ENCODE measurements at regions not wholly inside any gene's neighbourhood (a gene's known extent, or its start where the extent isn't known, plus 50 kb on each side); places are given as distances from the start of the nearest gene placed in this dataset.

- Histone ChIP-seq H3K27ac (ENCODE audit: low read length) (no peak overlapping the region), H3K9me3 (ENCODE audit: control insufficient read depth, insufficient read depth, low read length) (no peaks in the 10 kb centered on the region), H3K27me3 (ENCODE audit: control insufficient read depth, insufficient read depth, low read length) (no peaks in the 10 kb centered on the region), H3K4me1 (ENCODE audit: control insufficient read depth, insufficient read depth, low read length) (no peaks in the 10 kb centered on the region; the same call in 1 of the 2 replicates), H3K36me3 (ENCODE audit: control insufficient read depth, insufficient read depth, low read length) (no peaks in the 10 kb centered on the region), H3K4me3 (ENCODE audit: low read length) (no peak overlapping the region)
- no CpG with 5 or more reads among the region's 1 CpG for WGBS (ENCODE audit: insufficient coverage, insufficient read length)
- no peak for DNase-seq (ENCODE audit: low read depth, low spot score)
Observed at GRCh38 chr19:29321116-29321515, 108.2 kb upstream of the UQCRFS1 start.

GRCh38 chr19:29323021-29323430 lies 110.1 kb upstream of the UQCRFS1 start:
- no peak overlapping the region for H3K27ac ChIP-seq (ENCODE audit: low read length)
- H3K4me3 ChIP-seq (ENCODE audit: low read length), result no peak overlapping the region
- no peaks in the 10 kb centered on the region for H3K36me3 ChIP-seq (ENCODE audit: control insufficient read depth, insufficient read depth, low read length)
- H3K9me3 ChIP-seq (ENCODE audit: control insufficient read depth, insufficient read depth, low read length), result no peaks in the 10 kb centered on the region
- no peak for DNase-seq (ENCODE audit: low read depth, low spot score)
- WGBS (ENCODE audit: insufficient coverage, insufficient read length), result no CpG with 5 or more reads among the region's 9 CpGs
- H3K4me1 ChIP-seq (ENCODE audit: control insufficient read depth, insufficient read depth, low read length), result peaks cover 2% of the 10 kb centered on the region; the same call in 1 of the 2 replicates
- no peaks in the 10 kb centered on the region for H3K27me3 ChIP-seq (ENCODE audit: control insufficient read depth, insufficient read depth, low read length)

DNA sequence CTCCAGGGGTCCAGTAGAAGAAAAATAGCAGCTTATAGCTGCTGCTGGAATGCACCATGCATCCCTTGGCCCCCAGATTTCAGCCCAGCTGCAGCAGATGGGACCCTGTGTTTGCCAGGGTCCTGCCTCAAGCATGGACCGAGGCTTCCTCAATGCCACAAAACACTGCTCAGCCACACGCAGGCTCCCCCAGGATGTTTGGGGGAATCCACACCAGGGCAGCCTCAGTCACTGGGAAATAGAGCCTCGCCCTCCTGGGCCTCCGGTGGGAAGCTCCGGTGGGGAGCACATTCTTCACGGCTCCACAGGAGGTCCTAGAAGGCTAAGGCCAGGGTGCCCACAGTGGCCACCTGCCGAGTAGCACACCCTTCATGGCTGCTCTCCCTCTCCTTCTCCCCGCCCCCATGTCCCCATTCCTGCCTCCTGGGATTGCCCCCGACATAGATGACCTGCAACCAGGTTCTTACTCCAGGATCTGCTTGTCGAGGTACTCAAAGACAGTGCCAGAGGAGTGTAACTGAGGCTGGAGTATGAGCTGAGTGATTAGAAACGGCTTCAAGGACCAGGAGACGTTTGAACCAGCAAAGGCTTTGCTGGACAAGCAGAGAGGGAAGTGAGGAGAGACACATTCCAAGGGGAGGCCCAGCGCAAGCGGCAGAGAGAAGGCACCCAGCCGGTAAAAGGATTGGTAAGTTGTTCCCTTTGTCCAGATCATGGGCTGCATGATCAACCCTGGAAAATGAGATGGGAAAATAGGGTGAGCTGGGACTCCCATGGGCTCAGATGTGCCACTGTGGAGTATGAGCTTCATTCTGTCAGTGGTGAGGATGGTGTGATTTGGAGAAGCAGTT lies 110.7 kb upstream of the UQCRFS1 start:
- H3K9me3 ChIP-seq (ENCODE audit: control insufficient read depth, insufficient read depth, low read length), result no peaks in the 10 kb centered on the region
- WGBS (ENCODE audit: insufficient coverage, insufficient read length), result no CpG with 5 or more reads among the region's 15 CpGs
- H3K4me1 ChIP-seq (ENCODE audit: control insufficient read depth, insufficient read depth, low read length), result peaks cover 2% of the 10 kb centered on the region; the same call in 1 of the 2 replicates
- no peak for DNase-seq (ENCODE audit: low read depth, low spot score)
- no peaks in the 10 kb centered on the region for H3K36me3 ChIP-seq (ENCODE audit: control insufficient read depth, insufficient read depth, low read length)
- no peak overlapping the region for H3K4me3 ChIP-seq (ENCODE audit: low read length)
- H3K27me3 ChIP-seq (ENCODE audit: control insufficient read depth, insufficient read depth, low read length), result no peaks in the 10 kb centered on the region
- no peak overlapping the region for H3K27ac ChIP-seq (ENCODE audit: low read length)

GRCh38 chr19:29324291-29324680 lies 111.3 kb upstream of the UQCRFS1 start:
- Histone ChIP-seq H3K27me3 (ENCODE audit: control insufficient read depth, insufficient read depth, low read length) (no peaks in the 10 kb centered on the region), H3K27ac (ENCODE audit: low read length) (no peak overlapping the region)
- WGBS (ENCODE audit: insufficient coverage, insufficient read length), result no CpG with 5 or more reads among the region's 8 CpGs

DNA sequence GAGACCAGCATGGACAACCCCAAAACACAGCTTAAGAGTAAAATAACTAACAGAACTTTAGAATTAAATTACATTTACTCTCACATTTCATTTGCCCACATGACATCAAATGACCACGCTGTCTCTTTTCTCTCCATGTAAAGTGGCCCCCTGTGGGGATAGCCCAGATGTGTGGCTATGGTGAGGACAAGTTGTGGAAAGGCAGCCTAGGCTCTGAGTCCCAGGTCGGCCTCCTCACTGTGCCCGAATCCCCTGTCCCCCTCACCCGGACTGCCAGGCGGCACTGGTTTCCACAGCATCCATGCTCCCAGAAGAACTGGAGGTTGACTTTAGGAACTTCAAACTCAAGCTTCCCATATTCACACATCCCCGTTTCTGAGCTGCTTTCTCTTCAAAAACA lies 111.8 kb upstream of the UQCRFS1 start:
- H3K9me3 ChIP-seq (ENCODE audit: control insufficient read depth, insufficient read depth, low read length), result no peaks in the 10 kb centered on the region
- no peak overlapping the region for H3K27ac ChIP-seq (ENCODE audit: low read length)
- peaks cover 2% of the 10 kb centered on the region; the same call in 1 of the 2 replicates for H3K4me1 ChIP-seq (ENCODE audit: control insufficient read depth, insufficient read depth, low read length)
- DNase-seq (ENCODE audit: low read depth, low spot score), result no peak
- H3K4me3 ChIP-seq (ENCODE audit: low read length), result no peak overlapping the region
- WGBS (ENCODE audit: insufficient coverage, insufficient read length), result no CpG with 5 or more reads among the region's 6 CpGs
- H3K27me3 ChIP-seq (ENCODE audit: control insufficient read depth, insufficient read depth, low read length), result no peaks in the 10 kb centered on the region
- no peaks in the 10 kb centered on the region for H3K36me3 ChIP-seq (ENCODE audit: control insufficient read depth, insufficient read depth, low read length)

More at GRCh38 chr19:29324291-29324680, 111.3 kb upstream of the UQCRFS1 start:
- H3K4me3 ChIP-seq (ENCODE audit: low read length), result no peak overlapping the region
- H3K36me3 ChIP-seq (ENCODE audit: control insufficient read depth, insufficient read depth, low read length), result no peaks in the 10 kb centered on the region
- no peaks in the 10 kb centered on the region for H3K9me3 ChIP-seq (ENCODE audit: control insufficient read depth, insufficient read depth, low read length)
- peaks cover 2% of the 10 kb centered on the region; the same call in 1 of the 2 replicates for H3K4me1 ChIP-seq (ENCODE audit: control insufficient read depth, insufficient read depth, low read length)
- DNase-seq (ENCODE audit: low read depth, low spot score), result no peak

- Histone ChIP-seq H3K4me3 (ENCODE audit: low read length) (no peak overlapping the region), H3K4me1 (ENCODE audit: control insufficient read depth, insufficient read depth, low read length) (peaks cover 2% of the 10 kb centered on the region; the same call in 1 of the 2 replicates), H3K27ac (ENCODE audit: low read length) (no peak overlapping the region), H3K9me3 (ENCODE audit: control insufficient read depth, insufficient read depth, low read length) (no peaks in the 10 kb centered on the region), H3K36me3 (ENCODE audit: control insufficient read depth, insufficient read depth, low read length) (no peaks in the 10 kb centered on the region), H3K27me3 (ENCODE audit: control insufficient read depth, insufficient read depth, low read length) (no peaks in the 10 kb centered on the region)
- DNase-seq (ENCODE audit: low read depth, low spot score), result no peak
- no CpG with 5 or more reads among the region's 11 CpGs for WGBS (ENCODE audit: insufficient coverage, insufficient read length)
Observed at GRCh38 chr19:29325241-29325975, 112.5 kb upstream of the UQCRFS1 start.

DNA sequence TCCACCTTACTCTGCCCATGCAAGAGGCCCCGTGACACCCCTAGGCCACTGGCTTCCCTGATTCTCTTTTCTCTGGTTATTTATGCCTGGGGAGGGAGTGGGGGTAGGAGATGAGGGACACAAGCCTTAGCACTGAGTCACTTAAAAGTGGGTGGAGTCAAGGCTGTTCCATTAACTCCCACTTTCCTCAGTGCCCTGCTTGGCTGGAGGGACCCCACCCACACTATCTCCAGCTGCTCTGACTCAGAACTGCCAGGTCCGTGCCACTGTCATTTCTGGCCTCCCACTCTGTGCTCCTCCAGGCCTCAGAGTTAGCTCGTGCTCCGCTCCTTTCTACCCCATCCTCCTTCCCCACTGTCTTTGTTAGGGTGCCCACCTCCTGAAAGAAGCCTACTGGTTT lies 113.4 kb upstream of the UQCRFS1 start:
- no peak for DNase-seq (ENCODE audit: low read depth, low spot score)
- Histone ChIP-seq H3K27ac (ENCODE audit: low read length) (no peak overlapping the region), H3K9me3 (ENCODE audit: control insufficient read depth, insufficient read depth, low read length) (no peaks in the 10 kb centered on the region), H3K4me3 (ENCODE audit: low read length) (no peak overlapping the region), H3K4me1 (ENCODE audit: control insufficient read depth, insufficient read depth, low read length) (peaks cover 2% of the 10 kb centered on the region; the same call in 1 of the 2 replicates), H3K36me3 (ENCODE audit: control insufficient read depth, insufficient read depth, low read length) (no peaks in the 10 kb centered on the region), H3K27me3 (ENCODE audit: control insufficient read depth, insufficient read depth, low read length) (no peaks in the 10 kb centered on the region)
- no CpG with 5 or more reads among the region's 4 CpGs for WGBS (ENCODE audit: insufficient coverage, insufficient read length)

DNA sequence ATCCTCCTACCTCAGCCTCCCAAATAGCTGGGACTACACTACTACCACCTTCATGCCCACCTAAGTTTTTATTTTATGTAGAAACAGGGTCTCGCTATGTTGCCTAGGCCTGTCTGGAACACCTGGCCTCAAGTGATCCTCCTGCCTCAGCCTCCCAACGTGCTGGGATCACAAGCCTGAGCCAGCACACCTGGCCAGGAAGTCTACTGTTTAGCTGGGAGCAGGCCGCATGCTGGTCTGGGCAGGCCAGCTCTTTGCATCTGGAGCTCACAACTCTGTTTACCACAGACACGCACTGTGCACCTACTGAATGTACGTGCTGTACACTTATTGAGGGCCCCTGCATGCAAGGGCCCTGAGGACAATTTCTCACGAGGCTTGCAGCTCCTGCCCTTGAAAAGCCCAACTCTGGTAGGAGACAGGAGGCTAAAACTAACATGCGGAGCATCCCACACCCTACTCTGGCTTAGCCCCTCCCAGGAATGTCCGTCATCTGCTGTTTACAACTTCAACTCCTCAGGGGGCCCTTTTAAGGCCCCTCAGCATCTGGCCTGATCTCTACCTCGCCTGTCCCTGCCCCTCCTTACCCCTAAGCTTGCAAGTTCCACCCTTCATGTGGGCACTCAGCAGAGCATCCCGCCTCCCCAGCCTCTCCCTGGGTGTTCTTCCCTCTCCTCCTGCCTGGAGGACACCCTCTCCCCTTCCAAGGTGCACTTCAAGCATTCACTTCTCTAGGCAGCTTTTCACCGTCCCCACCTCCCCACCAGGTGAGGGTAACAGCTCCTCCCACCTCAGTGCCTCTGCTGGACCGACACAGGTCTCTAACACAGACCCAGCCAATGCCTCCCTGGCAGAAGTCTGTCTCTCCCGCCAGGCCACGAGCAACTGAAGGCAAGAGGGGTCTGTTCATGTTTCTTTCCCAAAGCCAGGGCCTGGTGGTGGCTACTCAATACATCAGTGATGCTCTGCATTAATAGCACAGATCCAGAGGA lies 114.2 kb upstream of the UQCRFS1 start:
- Histone ChIP-seq H3K4me3 (ENCODE audit: low read length) (no peak overlapping the region; the same call in 1 of the 2 replicates), H3K27ac (ENCODE audit: low read length) (no peak overlapping the region), H3K27me3 (ENCODE audit: control insufficient read depth, insufficient read depth, low read length) (no peaks in the 10 kb centered on the region), H3K9me3 (ENCODE audit: control insufficient read depth, insufficient read depth, low read length) (no peaks in the 10 kb centered on the region), H3K36me3 (ENCODE audit: control insufficient read depth, insufficient read depth, low read length) (no peaks in the 10 kb centered on the region), H3K4me1 (ENCODE audit: control insufficient read depth, insufficient read depth, low read length) (peaks cover 2% of the 10 kb centered on the region; the same call in 1 of the 2 replicates)
- no CpG with 5 or more reads among the region's 14 CpGs for WGBS (ENCODE audit: insufficient coverage, insufficient read length)
- DNase-seq (ENCODE audit: low read depth, low spot score), result no peak

- H3K27me3 ChIP-seq (ENCODE audit: control insufficient read depth, insufficient read depth, low read length), result no peaks in the 10 kb centered on the region
- no peaks in the 10 kb centered on the region for H3K36me3 ChIP-seq (ENCODE audit: control insufficient read depth, insufficient read depth, low read length)
- H3K9me3 ChIP-seq (ENCODE audit: control insufficient read depth, insufficient read depth, low read length), result no peaks in the 10 kb centered on the region
- no peak overlapping the region for H3K27ac ChIP-seq (ENCODE audit: low read length)
- no peak overlapping the region for H3K4me3 ChIP-seq (ENCODE audit: low read length)
- no peak for DNase-seq (ENCODE audit: low read depth, low spot score)
- peaks cover 2% of the 10 kb centered on the region; the same call in 1 of the 2 replicates for H3K4me1 ChIP-seq (ENCODE audit: control insufficient read depth, insufficient read depth, low read length)
- no CpG with 5 or more reads among the region's 2 CpGs for WGBS (ENCODE audit: insufficient coverage, insufficient read length)
Observed at GRCh38 chr19:29328586-29328985, 115.6 kb upstream of the UQCRFS1 start.

Measured in iPS DF 6.9 (cell line).